ENCODE measurements at regions not wholly inside any gene's neighbourhood (a gene's known extent, or its start where the extent isn't known, plus 50 kb on each side); places are given as distances from the start of the nearest gene placed in this dataset.

DNA sequence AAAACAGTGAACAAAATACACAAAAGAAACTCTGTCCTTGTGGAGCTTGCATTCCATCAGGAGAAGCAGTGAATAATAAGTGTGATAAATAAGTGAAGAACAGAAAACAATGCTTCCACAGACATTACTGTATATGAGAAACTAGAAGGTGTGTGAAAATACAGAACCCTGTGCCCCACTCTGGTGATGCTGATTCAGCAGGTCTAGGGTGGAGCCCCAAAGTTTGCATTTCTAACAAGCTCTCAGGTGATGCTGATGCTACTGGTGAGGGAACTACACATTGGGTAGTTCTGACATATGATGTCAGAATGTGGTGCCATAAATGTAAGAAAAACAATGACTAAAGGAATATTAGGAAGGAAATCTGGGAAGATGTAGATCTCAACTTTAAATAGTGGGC lies 601.4 kb upstream of the BTBD3 start:
- TF ChIP-seq POLR2AphosphoS2 (IDR thresholded peaks at IDR 0.05; ENCODE audit: low read depth, low read length) (no peak), POLR2A (IDR thresholded peaks at IDR 0.05; ENCODE audit: insufficient read depth in 1 of 2, low read depth in 2 of 2, low read length in 2 of 2) (no peak), EZH2 (conservative IDR thresholded peaks at IDR 0.05; ENCODE audit: low read depth, low read length) (no peak), ZFP1 (CRISPR knock-in tag; IDR thresholded peaks at IDR 0.05) (no peak)
- TF ChIP-seq, protein P1, sequence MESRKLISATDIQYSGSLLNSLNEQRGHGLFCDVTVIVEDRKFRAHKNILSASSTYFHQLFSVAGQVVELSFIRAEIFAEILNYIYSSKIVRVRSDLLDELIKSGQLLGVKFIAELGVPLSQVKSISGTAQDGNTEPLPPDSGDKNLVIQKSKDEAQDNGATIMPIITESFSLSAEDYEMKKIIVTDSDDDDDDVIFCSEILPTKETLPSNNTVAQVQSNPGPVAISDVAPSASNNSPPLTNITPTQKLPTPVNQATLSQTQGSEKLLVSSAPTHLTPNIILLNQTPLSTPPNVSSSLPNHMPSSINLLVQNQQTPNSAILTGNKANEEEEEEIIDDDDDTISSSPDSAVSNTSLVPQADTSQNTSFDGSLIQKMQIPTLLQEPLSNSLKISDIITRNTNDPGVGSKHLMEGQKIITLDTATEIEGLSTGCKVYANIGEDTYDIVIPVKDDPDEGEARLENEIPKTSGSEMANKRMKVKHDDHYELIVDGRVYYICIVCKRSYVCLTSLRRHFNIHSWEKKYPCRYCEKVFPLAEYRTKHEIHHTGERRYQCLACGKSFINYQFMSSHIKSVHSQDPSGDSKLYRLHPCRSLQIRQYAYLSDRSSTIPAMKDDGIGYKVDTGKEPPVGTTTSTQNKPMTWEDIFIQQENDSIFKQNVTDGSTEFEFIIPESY (CRISPR knock-in tag; IDR thresholded peaks at IDR 0.05): no peak
- TF ChIP-seq, protein P2, sequence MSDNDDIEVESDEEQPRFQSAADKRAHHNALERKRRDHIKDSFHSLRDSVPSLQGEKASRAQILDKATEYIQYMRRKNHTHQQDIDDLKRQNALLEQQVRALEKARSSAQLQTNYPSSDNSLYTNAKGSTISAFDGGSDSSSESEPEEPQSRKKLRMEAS (IDR thresholded peaks at IDR 0.05): no peak
